Prostate gland (tissue), 2 donors: ENCODE measurements at regions not wholly inside any gene's neighbourhood (a gene's known extent, or its start where the extent isn't known, plus 50 kb on each side); places are given as distances from the start of the nearest gene placed in this dataset.
A peak's percentile ranks its signal among the peaks of the same experiment; 100 is the strongest.
"Not testable (repeated sequence)": the region's sequence is repeated elsewhere in the genome, so short reads cannot be mapped to it uniquely, and the experiment has no call there.

ENCODE experiments used
- DNase-seq: peaks from one replicate; pipeline ENCODE4 v3.0.0-alpha.2; 2019; ENCODE audit warnings: low spot score
- H3K27ac ChIP-seq, 2 donors: fragments of 200-600 bp; sonication (generic); 2 replicates each; pipeline ENCODE4 v1.5.1; 2017 to 2019
- H3K27me3 ChIP-seq: fragments of 200-600 bp; sonication (generic); replicated peaks from 2 replicates; pipeline ENCODE4 v1.5.1; 2019; ENCODE audit not compliant: insufficient read depth
- H3K36me3 ChIP-seq, 2 donors: fragments of 200-600 bp; sonication (generic); 1 replicate in 1 of 2; 2 replicates in 1 of 2; pipeline versions ENCODE4 v1.5.1 to v1.8.1; 2017 to 2019
- H3K4me1 ChIP-seq: fragments of 200-600 bp; sonication (generic); replicated peaks from 2 replicates; pipeline ENCODE4 v1.5.1; 2019
- H3K4me3 ChIP-seq, 2 donors: fragments of 200-600 bp; sonication (generic); 2 replicates each; pipeline ENCODE4 v1.5.1; 2017 to 2019
- H3K9me3 ChIP-seq: fragments of 200-600 bp; sonication (generic); 2 replicates; pipeline ENCODE4 v1.5.1; 2017
- WGBS: methylation state at CpG from one replicate; pipeline ENCODE4 v1.1.5; 2018; 5-methylcytosine and 5-hydroxymethylcytosine counted together
- intact Hi-C: fragments of 100-400 bp; cut with DNase I; formaldehyde crosslinking; loops from one replicate; pipeline ENCODE4 v1.14.2; 2022
- TF ChIP-seq, protein P1 (sequence below), 4 experiments: fragments of 200-600 bp in 2 of 4; fragments of 450-650 bp in 2 of 4; sonication (generic) in 2 of 4; IDR thresholded peaks; 1 replicate in 3 of 4; 2 replicates in 1 of 4; pipeline ENCODE4 v1.5.1; 2016 to 2019; ENCODE audit warnings: antibody characterized with exemption in 4 of 4, mild to moderate bottlenecking in 2 of 4, moderate library complexity in 2 of 4

DNA sequence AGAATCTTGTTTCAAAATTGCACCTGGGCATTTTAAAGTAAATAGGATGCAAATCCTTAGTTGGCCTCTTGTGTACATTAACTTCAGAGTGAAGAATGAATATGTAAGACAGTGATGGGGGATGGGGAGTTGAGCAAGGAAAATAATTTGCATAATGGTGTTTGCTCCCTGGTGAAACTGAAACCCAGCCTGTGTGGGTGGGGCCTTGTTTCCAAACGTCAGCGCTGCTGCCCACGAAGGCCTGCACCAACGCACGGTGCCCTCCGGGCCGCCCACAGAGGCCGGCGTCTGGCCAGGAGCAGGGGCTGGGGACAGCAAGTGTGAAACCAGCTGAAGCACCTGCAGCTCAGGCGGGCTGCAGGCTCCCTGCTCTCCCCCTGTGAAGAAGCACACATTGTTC is 262.0 kb upstream of the PLGLB2 start:
- WGBS = 0% methylated on average over 2 of the region's 10 CpGs
- H3K27me3 ChIP-seq, H3K4me1 ChIP-seq, DNase-seq, H3K9me3 ChIP-seq, intact Hi-C loops, H3K36me3 ChIP-seq, H3K4me3 ChIP-seq, H3K27ac ChIP-seq: not testable (repeated sequence)

DNA sequence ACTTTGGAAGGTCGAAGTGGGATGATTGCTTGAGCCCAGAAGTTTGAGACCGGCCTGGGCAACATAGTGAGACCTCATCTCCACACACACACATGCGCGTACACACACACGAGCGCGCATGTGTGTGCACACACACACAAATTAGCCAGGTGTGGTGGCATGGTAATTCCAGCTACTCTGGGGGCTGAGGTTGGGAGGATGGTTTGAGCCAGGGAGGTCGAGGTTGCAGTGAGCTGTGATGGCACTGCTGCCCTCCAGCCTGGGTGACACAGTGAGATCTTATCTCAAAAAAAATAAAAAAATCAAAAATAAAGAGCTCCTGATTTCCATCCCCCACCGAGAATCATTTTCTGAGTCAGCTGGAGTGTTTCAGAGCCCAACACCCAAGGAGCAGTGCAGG is 261.5 kb upstream of the PLGLB2 start:
- H3K36me3 ChIP-seq, DNase-seq, H3K27ac ChIP-seq, H3K9me3 ChIP-seq, H3K4me1 ChIP-seq, intact Hi-C loops, H3K27me3 ChIP-seq, H3K4me3 ChIP-seq: not testable (repeated sequence)
- WGBS = 43% methylated on average over 1 of the region's 9 CpGs

DNA sequence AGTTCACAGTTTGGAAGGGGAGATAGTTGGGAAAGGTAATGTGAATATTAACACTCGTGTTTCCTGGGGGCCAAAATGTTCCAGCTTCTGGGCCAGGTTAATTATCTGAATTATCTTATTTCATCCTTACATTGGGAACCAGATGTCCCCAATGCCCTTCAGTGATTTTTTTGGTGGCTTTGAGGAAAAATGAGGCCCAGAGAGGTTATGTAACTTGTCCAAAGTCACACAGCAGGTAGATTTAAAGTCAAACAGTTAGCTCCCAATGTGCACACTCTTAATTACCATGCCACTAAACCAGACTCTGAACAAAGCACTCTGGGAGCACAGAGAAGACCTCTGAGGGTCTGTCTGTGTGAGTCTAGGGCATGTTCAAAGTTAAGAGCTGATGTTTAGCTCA is 259.9 kb upstream of the PLGLB2 start:
- H3K27me3 ChIP-seq, DNase-seq, H3K36me3 ChIP-seq, intact Hi-C loops, H3K4me1 ChIP-seq, H3K4me3 ChIP-seq, H3K27ac ChIP-seq, H3K9me3 ChIP-seq: not testable (repeated sequence)
- 78% methylated on average over 1 of the region's 1 CpG for WGBS

DNA sequence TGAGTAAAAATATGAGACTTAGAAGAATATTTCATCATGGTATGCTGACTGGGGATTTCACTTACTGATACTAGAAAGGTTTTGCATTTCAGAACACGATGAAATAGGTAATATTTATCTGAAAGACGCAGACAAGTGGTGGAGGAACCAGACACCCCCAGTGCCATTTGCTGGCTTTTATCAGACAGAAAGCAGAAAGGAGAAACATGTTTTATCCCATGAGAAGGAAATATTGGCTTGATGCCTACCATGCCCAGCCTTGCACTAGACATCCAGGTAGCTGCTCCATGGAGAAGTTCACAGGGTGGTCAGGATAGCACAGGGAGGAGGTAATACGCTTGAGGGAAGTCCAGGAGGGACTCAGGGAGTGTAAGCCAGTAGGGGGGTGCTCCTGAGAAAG is 258.9 kb upstream of the PLGLB2 start:
- 93% methylated on average over 3 of the region's 3 CpGs for WGBS
- H3K9me3 ChIP-seq, H3K4me3 ChIP-seq, intact Hi-C loops, H3K36me3 ChIP-seq, H3K27me3 ChIP-seq, H3K27ac ChIP-seq, DNase-seq, H3K4me1 ChIP-seq: not testable (repeated sequence)

DNA sequence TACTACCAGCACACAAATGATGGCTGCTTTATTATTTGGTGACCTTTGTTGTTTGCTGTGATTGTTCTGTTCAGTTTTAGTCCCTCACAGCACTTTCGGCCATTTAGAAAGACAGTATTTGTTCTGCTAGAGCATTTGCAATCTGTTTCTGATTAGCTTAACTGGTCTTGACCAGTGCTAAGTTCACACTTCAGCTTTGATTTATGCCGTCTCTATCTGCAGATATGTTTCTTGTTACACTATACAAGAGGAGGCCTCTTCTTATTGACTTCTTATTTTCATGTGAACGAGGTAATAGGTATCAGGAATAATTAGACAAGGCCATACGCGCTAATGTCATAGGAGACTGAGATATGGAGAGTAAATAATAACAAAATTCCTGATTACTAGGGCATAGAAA is 253.0 kb upstream of the PLGLB2 start:
- intact Hi-C loops, H3K4me3 ChIP-seq, H3K27ac ChIP-seq, DNase-seq, H3K36me3 ChIP-seq, H3K9me3 ChIP-seq, H3K4me1 ChIP-seq, H3K27me3 ChIP-seq: not testable (repeated sequence)
- WGBS = 88% methylated on average over 5 of the region's 5 CpGs

DNA sequence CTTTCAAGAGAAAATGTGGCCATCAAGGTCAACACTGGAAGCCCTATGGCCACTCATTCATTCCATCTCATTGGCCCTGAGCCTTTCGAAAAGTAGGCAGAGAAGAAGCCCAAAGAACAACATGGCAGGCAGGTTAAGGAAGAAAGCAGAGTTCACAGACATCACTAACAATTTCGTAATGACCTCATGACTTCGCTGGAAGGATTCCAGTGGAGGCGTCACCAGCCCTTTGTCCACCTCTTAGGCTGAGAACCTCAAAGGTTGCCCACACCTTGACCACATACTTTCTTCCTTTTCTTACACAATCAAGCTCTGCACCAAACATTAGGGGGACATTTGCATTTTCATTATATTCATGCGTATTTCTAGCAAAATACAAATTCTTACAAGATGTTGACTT is 252.4 kb upstream of the PLGLB2 start:
- H3K4me1 ChIP-seq, DNase-seq, H3K4me3 ChIP-seq, H3K27ac ChIP-seq, intact Hi-C loops, H3K36me3 ChIP-seq, H3K9me3 ChIP-seq, H3K27me3 ChIP-seq: not testable (repeated sequence)
- 87% methylated on average over 5 of the region's 5 CpGs for WGBS

DNA sequence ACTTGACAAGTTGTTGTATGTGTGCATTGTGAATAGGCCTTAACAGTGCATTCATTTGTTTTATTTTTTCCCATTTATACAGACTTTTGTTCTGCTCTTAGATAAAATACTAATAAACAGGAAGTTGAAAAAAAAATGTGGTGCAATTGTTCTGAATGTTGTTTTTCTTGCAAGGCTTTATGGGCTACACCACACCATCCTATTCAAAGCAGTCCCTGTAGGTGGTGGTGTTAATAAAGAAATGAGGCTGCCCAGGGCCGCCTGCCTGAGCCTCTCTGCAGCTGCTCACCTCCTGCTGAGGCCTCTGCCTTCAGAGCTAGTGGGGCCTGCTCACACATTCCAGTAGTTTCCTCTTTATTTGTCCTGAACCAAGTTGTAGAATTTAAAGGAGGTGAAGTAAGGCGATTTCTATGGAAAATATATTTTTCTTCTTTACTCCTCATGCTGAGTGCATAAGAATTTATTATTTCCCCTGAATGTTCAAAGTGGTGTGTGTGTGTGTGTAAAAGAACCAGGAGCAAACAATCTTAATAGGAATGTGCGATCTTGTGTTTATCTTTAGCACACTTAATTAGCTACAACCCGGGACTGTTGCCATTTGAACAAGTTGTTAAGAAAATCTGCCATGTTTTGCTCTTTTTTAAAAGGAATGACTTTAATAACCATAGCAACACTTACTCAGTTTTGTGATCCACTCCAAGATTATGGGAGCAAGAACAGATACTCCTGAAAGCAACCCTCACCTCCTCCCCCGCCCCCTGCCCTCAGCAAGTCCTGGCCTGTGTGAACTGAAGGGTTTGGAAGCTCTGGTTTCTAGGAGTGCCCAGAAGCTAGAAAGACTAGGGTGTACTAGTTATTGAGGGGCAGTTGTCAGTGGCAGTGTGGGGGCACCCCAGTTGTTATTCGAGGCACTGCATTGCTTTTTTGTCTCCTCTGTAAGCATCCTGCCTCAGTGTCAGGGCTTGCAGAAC is 251.6 kb upstream of the PLGLB2 start:
- TF ChIP-seq, protein P1, sequence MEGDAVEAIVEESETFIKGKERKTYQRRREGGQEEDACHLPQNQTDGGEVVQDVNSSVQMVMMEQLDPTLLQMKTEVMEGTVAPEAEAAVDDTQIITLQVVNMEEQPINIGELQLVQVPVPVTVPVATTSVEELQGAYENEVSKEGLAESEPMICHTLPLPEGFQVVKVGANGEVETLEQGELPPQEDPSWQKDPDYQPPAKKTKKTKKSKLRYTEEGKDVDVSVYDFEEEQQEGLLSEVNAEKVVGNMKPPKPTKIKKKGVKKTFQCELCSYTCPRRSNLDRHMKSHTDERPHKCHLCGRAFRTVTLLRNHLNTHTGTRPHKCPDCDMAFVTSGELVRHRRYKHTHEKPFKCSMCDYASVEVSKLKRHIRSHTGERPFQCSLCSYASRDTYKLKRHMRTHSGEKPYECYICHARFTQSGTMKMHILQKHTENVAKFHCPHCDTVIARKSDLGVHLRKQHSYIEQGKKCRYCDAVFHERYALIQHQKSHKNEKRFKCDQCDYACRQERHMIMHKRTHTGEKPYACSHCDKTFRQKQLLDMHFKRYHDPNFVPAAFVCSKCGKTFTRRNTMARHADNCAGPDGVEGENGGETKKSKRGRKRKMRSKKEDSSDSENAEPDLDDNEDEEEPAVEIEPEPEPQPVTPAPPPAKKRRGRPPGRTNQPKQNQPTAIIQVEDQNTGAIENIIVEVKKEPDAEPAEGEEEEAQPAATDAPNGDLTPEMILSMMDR (IDR thresholded peaks at IDR 0.05) = peak in 1 of 4 experiments; percentile 16
- H3K9me3 ChIP-seq, H3K4me3 ChIP-seq, H3K4me1 ChIP-seq, DNase-seq, H3K27me3 ChIP-seq, intact Hi-C loops, H3K36me3 ChIP-seq, H3K27ac ChIP-seq: not testable (repeated sequence)
- WGBS = 12% methylated on average over 2 of the region's 6 CpGs

DNA sequence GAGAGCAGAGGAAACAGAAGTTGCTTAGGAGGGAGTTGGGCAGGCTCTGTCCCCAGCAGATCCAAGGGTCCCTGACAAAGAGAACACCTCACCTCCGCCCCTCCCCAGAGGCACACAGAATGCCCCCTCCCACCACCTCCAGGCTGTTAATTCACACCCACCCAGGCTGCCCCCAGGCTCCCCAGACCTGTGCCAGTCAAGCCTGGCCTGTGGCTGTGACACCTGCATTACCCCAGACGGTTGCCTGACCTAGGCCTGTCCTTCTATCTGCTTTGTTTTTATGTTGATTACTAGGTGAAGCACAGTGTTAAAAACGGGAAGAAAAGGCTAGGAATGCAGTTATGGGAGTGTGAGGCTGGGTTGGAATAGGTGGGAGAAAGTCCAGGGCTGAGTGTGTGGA is 250.8 kb upstream of the PLGLB2 start:
- WGBS = 83% methylated on average over 1 of the region's 3 CpGs
- H3K27ac ChIP-seq, H3K27me3 ChIP-seq, H3K9me3 ChIP-seq, DNase-seq, H3K4me1 ChIP-seq, intact Hi-C loops, H3K36me3 ChIP-seq, H3K4me3 ChIP-seq: not testable (repeated sequence)

DNA sequence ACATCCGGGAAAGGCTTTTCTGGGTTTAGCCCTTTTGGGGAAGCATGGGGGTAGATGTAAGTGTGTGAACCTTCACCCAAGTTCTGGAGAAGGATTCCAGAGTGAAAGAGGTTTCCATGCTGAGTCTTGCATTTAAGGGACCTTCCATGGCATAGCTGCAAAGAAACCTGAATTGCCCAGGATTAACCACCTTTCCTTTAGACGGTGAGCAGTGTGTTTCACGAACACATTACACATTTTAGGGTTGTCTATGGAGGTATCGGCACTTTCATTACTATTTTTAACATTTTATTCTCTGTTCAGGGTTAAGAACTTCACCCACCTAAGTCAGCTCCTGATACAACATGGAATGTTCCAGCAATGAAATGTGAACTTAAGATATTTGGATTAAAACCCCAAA is 250.2 kb upstream of the PLGLB2 start:
- DNase-seq, H3K4me3 ChIP-seq, intact Hi-C loops, H3K4me1 ChIP-seq, H3K27me3 ChIP-seq, H3K9me3 ChIP-seq, H3K36me3 ChIP-seq, H3K27ac ChIP-seq: not testable (repeated sequence)
- WGBS = 68% methylated on average over 3 of the region's 4 CpGs

DNA sequence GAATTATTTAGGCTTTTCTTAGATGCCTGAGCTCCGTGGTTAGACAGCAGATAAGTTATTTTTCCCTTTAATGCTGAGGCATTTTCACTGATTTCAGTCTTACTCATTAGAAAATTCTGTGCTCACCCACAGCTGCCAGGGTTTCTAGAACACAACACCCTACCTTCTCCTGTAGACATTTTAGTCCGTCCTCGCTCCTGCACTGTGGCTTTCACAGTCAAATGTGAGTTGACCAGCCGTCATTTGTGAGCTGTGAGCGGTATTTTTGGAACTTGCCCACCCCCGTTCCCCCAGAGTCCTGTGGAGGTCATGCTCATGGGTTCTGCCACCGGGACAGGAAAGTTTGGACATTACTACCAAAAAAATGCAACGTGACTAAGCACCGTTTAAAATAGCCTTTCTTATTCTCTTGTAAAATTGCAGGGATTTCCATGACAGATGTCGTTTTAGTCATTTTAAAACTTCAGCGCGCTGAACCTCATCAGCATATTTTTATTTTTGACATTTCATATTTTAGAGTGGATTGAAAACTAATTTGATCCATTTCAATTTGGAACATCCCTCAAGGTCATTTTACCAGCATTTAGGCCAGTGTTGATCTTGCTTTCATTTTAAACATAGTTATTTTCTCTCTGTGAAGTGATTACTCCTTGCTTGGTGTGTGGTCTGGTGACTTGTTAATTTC is 249.6 kb upstream of the PLGLB2 start:
- WGBS = 82% methylated on average over 6 of the region's 12 CpGs
- H3K9me3 ChIP-seq, H3K27ac ChIP-seq, H3K4me1 ChIP-seq, intact Hi-C loops, H3K27me3 ChIP-seq, DNase-seq, H3K36me3 ChIP-seq, H3K4me3 ChIP-seq: not testable (repeated sequence)

DNA sequence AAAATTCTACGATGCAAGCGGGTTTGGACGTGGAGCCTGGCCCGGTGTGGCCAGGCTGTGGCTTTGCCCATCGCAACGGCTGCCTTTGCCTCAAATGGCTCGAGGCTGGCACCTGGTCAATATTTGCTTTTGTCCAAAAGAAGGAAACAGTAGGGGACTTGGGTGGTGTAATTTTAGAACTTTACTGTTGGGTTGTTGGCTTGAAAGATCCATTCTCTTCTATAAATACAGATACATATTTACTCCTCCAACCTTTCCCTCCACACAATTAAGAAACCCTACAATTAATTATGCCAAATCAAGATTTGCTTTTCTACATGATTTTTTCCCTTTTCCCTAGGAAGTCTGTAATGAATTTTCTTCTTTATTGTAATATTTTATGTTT is 249.0 kb upstream of the PLGLB2 start:
- H3K9me3 ChIP-seq, DNase-seq, H3K4me3 ChIP-seq, H3K27me3 ChIP-seq, H3K4me1 ChIP-seq, H3K27ac ChIP-seq, intact Hi-C loops, H3K36me3 ChIP-seq: not testable (repeated sequence)
- no CpG with 5 or more reads among the region's 7 CpGs for WGBS
